ENCODE measurements at regions not wholly inside any gene's neighbourhood (a gene's known extent, or its start where the extent isn't known, plus 50 kb on each side); places are given as distances from the start of the nearest gene placed in this dataset.

GRCh38 chr7:15857026-15857425 is 170.5 kb upstream of the MEOX2 start:
- no peak overlapping the region for H3K4me3 ChIP-seq (ENCODE audit: low read depth, low read length)
- no peak for TF ChIP-seq CTCF (IDR thresholded peaks at IDR 0.05; ENCODE audit: low read depth, low read length)
- no peak for TF ChIP-seq MAX (IDR thresholded peaks at IDR 0.05; ENCODE audit: low read depth, low read length)
- no peak for TF ChIP-seq MYC (IDR thresholded peaks at IDR 0.05; ENCODE audit: low read depth, low read length)
- no peak for TF ChIP-seq POLR2A (IDR thresholded peaks at IDR 0.05; ENCODE audit: extremely low read depth, insufficient read length)
- no peak for DNase-seq (ENCODE audit: low read depth)

GRCh38 chr7:15856311-15856710 is 169.8 kb upstream of the MEOX2 start:
- TF ChIP-seq POLR2A (IDR thresholded peaks at IDR 0.05; ENCODE audit: extremely low read depth, insufficient read length) (no peak), MYC (IDR thresholded peaks at IDR 0.05; ENCODE audit: low read depth, low read length) (no peak), MAX (IDR thresholded peaks at IDR 0.05; ENCODE audit: low read depth, low read length) (no peak), CTCF (IDR thresholded peaks at IDR 0.05; ENCODE audit: low read depth, low read length) (no peak)
- no peak for DNase-seq (ENCODE audit: low read depth)
- no peak overlapping the region for H3K4me3 ChIP-seq (ENCODE audit: low read depth, low read length)

GRCh38 chr7:15855525-15856109 is 169.1 kb upstream of the MEOX2 start:
- DNase-seq (ENCODE audit: low read depth), result no peak
- no peak overlapping the region for H3K4me3 ChIP-seq (ENCODE audit: low read depth, low read length)
- TF ChIP-seq CTCF (IDR thresholded peaks at IDR 0.05; ENCODE audit: low read depth, low read length) (no peak), MAX (IDR thresholded peaks at IDR 0.05; ENCODE audit: low read depth, low read length) (no peak), POLR2A (IDR thresholded peaks at IDR 0.05; ENCODE audit: extremely low read depth, insufficient read length) (no peak), MYC (IDR thresholded peaks at IDR 0.05; ENCODE audit: low read depth, low read length) (no peak)

- DNase-seq (ENCODE audit: low read depth), result no peak
- TF ChIP-seq MYC (IDR thresholded peaks at IDR 0.05; ENCODE audit: low read depth, low read length), result no peak
- no peak for TF ChIP-seq POLR2A (IDR thresholded peaks at IDR 0.05; ENCODE audit: extremely low read depth, insufficient read length)
- no peak for TF ChIP-seq CTCF (IDR thresholded peaks at IDR 0.05; ENCODE audit: low read depth, low read length)
- H3K4me3 ChIP-seq (ENCODE audit: low read depth, low read length), result no peak overlapping the region
These were observed 168.5 kb upstream of the MEOX2 start for GRCh38 chr7:15854841-15855524.

GRCh38 chr7:15853832-15854470 is 167.5 kb upstream of the MEOX2 start:
- H3K4me3 ChIP-seq (ENCODE audit: low read depth, low read length), result no peak overlapping the region
- DNase-seq (ENCODE audit: low read depth), result no peak
- no peak for TF ChIP-seq POLR2A (IDR thresholded peaks at IDR 0.05; ENCODE audit: extremely low read depth, insufficient read length)
- no peak for TF ChIP-seq MYC (IDR thresholded peaks at IDR 0.05; ENCODE audit: low read depth, low read length)
- TF ChIP-seq MAX (IDR thresholded peaks at IDR 0.05; ENCODE audit: low read depth, low read length), result no peak
- TF ChIP-seq CTCF (IDR thresholded peaks at IDR 0.05; ENCODE audit: low read depth, low read length), result no peak

Data from NB4 (cell line).